ENCODE measurements at regions not wholly inside any gene's neighbourhood (a gene's known extent, or its start where the extent isn't known, plus 50 kb on each side); places are given as distances from the start of the nearest gene placed in this dataset.

DNA sequence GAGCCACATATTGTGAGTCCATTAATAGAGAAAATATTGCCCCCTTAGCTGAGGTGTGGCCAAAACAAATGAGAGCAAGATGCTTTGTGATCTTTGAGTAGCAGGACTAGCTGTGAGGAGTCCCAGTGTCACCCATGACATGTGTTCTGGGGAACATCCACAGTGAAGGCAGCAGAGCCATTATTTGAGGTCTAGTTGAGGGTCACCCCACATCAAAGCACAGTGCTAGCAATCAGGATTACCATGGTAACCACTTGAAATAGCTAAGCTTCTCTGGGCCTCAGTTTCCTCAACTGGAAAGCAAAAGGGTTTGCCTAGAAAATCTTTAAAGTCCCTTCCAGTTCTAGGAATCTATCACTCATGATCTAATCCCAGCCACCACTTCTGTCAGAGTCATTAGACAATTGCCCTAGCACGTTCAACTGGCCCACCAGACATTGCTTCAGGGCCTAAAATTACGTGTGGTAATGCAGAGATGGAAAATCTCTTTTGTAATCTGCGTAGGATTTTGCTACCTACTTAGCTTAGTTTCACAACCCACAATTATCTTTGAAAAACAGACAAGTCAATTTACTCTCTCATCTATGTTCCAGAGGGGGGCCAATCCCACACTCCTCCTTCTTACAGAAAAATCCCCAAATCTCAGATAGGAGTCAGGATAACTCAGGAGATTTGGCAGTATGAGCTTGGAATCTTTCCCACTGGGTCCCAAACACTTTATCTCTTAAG lies 251.2 kb upstream of the EGLN3 start:
- TF ChIP-seq, protein P1, sequence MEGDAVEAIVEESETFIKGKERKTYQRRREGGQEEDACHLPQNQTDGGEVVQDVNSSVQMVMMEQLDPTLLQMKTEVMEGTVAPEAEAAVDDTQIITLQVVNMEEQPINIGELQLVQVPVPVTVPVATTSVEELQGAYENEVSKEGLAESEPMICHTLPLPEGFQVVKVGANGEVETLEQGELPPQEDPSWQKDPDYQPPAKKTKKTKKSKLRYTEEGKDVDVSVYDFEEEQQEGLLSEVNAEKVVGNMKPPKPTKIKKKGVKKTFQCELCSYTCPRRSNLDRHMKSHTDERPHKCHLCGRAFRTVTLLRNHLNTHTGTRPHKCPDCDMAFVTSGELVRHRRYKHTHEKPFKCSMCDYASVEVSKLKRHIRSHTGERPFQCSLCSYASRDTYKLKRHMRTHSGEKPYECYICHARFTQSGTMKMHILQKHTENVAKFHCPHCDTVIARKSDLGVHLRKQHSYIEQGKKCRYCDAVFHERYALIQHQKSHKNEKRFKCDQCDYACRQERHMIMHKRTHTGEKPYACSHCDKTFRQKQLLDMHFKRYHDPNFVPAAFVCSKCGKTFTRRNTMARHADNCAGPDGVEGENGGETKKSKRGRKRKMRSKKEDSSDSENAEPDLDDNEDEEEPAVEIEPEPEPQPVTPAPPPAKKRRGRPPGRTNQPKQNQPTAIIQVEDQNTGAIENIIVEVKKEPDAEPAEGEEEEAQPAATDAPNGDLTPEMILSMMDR (conservative IDR thresholded peaks at IDR 0.05), result no peak
- TF ChIP-seq EZH2 (IDR thresholded peaks at IDR 0.05; ENCODE audit: low read depth), result no peak
